K562 (cell line): ENCODE measurements at regions not wholly inside any gene's neighbourhood (a gene's known extent, or its start where the extent isn't known, plus 50 kb on each side); places are given as distances from the start of the nearest gene placed in this dataset.

Source experiments
- CTCF ChIP-seq, 3 experiments: IDR thresholded peaks in 2 of 3; conservative IDR thresholded peaks in 1 of 3; 2 replicates each; pipeline ENCODE4 v1.5.1; 2011 to 2012; ENCODE audit warnings: low read length in 3 of 3, mild to moderate bottlenecking in 3 of 3, control low read depth in 2 of 3, improper control_type of control experiment in 1 of 3, inconsistent platforms in 1 of 3, low read depth in 1 of 3, mixed read lengths in 1 of 3, moderate library complexity in 1 of 3; ENCODE audit not compliant: insufficient read depth in 2 of 3
- MAZ ChIP-seq, 2 experiments: fragments of 450-650 bp in 1 of 2; sonication (generic) in 1 of 2; formaldehyde crosslinking; IDR thresholded peaks in 1 of 2; conservative IDR thresholded peaks in 1 of 2; 2 replicates each; pipeline versions ENCODE4 v1.4.0 to v1.5.0; 2020; ENCODE audit warnings: mild to moderate bottlenecking in 1 of 2, missing genetic modification reagents in 1 of 2
- NR3C1 ChIP-seq: sonication (generic); formaldehyde crosslinking; IDR thresholded peaks from 2 replicates; pipeline ENCODE4 v1.8.1; 2022; ENCODE audit warnings: missing genetic modification reagents
- PBX2 ChIP-seq, 2 experiments: IDR thresholded peaks in 1 of 2; conservative IDR thresholded peaks in 1 of 2; 2 replicates each; pipeline ENCODE4 v1.6.1; 2016; ENCODE audit warnings: low read depth in 2 of 2, mild to moderate bottlenecking in 1 of 2, missing compliant biosample characterization in 1 of 2, missing genetic modification characterization in 1 of 2, moderate library complexity in 1 of 2
- RNF2 ChIP-seq: sonication (generic); IDR thresholded peaks from 2 replicates; pipeline ENCODE4 v1.6.1; 2016
- SOX6 ChIP-seq: fragments of 450-650 bp; IDR thresholded peaks from 2 replicates; pipeline ENCODE4 v1.6.1; 2014; ENCODE audit warnings: mild to moderate bottlenecking
- ZNF384 ChIP-seq: IDR thresholded peaks from 2 replicates; pipeline ENCODE4 v1.6.1; 2012; ENCODE audit warnings: low read depth, low read length, improper control_type of control experiment
- ZNF449 ChIP-seq: fragments of 250-450 bp; sonication (Bioruptor Pico); IDR thresholded peaks from 2 replicates; pipeline ENCODE4 v1.8.0; 2022; ENCODE audit warnings: moderate library complexity, mild to moderate bottlenecking, inconsistent platforms

- TF ChIP-seq ZNF449 (CRISPR knock-in tag), result no peak
- no peak for TF ChIP-seq RNF2
- no peak for TF ChIP-seq MAZ (CRISPR knock-in tag; conservative IDR thresholded peaks at IDR 0.05 in 1 of 2, IDR thresholded peaks at IDR 0.05 in 1 of 2)
- no peak for TF ChIP-seq SOX6
- TF ChIP-seq PBX2 (CRISPR knock-in tag; IDR thresholded peaks at IDR 0.05; ENCODE audit: low read depth), result no peak
- no peak for TF ChIP-seq PBX2 (tag; conservative IDR thresholded peaks at IDR 0.05; ENCODE audit: low read depth)
- TF ChIP-seq ZNF384, result no peak
- no peak for TF ChIP-seq NR3C1 (CRISPR knock-in tag)
- no peak for TF ChIP-seq CTCF (IDR thresholded peaks at IDR 0.05 in 2 of 3, conservative IDR thresholded peaks at IDR 0.05 in 1 of 3; ENCODE audit: insufficient read depth in 2 of 3, low read depth in 1 of 3, low read length in 3 of 3)
Observed at GRCh38 chr13:103356226-103356864, 290.1 kb upstream of the SLC10A2 start.
